ENCODE measurements at regions not wholly inside any gene's neighbourhood (a gene's known extent, or its start where the extent isn't known, plus 50 kb on each side); places are given as distances from the start of the nearest gene placed in this dataset.
"Not testable (repeated sequence)": the region's sequence is repeated elsewhere in the genome, so short reads cannot be mapped to it uniquely, and the experiment has no call there.

GRCh38 chr3:78253860-78254259, 1214.0 kb downstream of the ROBO2 start:
- H3K9me3 ChIP-seq (ENCODE audit: control insufficient read depth, low read length) = no peaks in the 10 kb centered on the region
- WGBS, 2 experiments = 95 to 100% methylated on average over 1 to 2 of the region's 3 CpGs
- H3K36me3 ChIP-seq (ENCODE audit: control insufficient read depth, insufficient read depth, low read length) = no peaks in the 10 kb centered on the region

DNA sequence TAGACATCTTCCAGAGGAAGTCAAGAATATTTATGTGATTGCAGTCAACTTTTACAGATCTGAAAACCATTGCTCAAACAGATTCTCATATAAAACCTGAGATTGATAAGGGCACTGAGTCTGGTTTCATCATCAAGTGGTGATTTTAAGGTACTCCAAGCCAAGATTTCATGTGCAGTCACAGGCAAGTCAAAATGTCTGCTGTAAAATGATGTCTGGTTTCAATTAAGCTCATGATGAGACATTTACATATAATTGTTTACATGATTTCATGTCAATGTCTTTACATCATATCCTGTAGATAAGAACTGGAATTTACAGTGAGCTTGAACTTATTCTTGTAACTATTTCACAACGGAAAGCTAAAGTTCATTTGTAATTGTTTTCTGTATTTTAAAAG, 1215.5 kb downstream of the ROBO2 start:
- Histone ChIP-seq H3K9me3 (ENCODE audit: control insufficient read depth, low read length) (no peaks in the 10 kb centered on the region), H3K27ac (ENCODE audit: insufficient read depth, low read depth, low read length, poor library complexity, severe bottlenecking) (no peak overlapping the region), H3K4me1 (ENCODE audit: control insufficient read depth, insufficient read depth, low read length) (no peaks in the 10 kb centered on the region), H3K27me3 (ENCODE audit: control insufficient read depth, insufficient read depth, low read length, poor library complexity, severe bottlenecking) (no peaks in the 10 kb centered on the region), H3K4me3 (ENCODE audit: insufficient read depth, low read depth, low read length) (no peak overlapping the region), H3K36me3 (ENCODE audit: control insufficient read depth, insufficient read depth, low read length) (no peaks in the 10 kb centered on the region)
- WGBS, 2 experiments = no CpG with 5 or more reads among the region's 1 CpG

More at GRCh38 chr3:78253860-78254259, 1214.0 kb downstream of the ROBO2 start:
- Histone ChIP-seq H3K4me3 (ENCODE audit: insufficient read depth, low read depth, low read length) (no peak overlapping the region), H3K27ac (ENCODE audit: insufficient read depth, low read depth, low read length, poor library complexity, severe bottlenecking) (no peak overlapping the region), H3K27me3 (ENCODE audit: control insufficient read depth, insufficient read depth, low read length, poor library complexity, severe bottlenecking) (no peaks in the 10 kb centered on the region), H3K4me1 (ENCODE audit: control insufficient read depth, insufficient read depth, low read length) (no peaks in the 10 kb centered on the region)

- Histone ChIP-seq H3K36me3 (ENCODE audit: control insufficient read depth, insufficient read depth, low read length) (no peaks in the 10 kb centered on the region), H3K4me3 (ENCODE audit: insufficient read depth, low read depth, low read length) (no peak overlapping the region), H3K4me1 (ENCODE audit: control insufficient read depth, insufficient read depth, low read length) (no peaks in the 10 kb centered on the region), H3K27me3 (ENCODE audit: control insufficient read depth, insufficient read depth, low read length, poor library complexity, severe bottlenecking) (no peaks in the 10 kb centered on the region), H3K9me3 (ENCODE audit: control insufficient read depth, low read length) (no peaks in the 10 kb centered on the region), H3K27ac (ENCODE audit: insufficient read depth, low read depth, low read length, poor library complexity, severe bottlenecking) (no peak overlapping the region)
- WGBS, 2 experiments = no CpG with 5 or more reads among the region's 1 CpG
Observed at GRCh38 chr3:78256123-78256522, 1216.2 kb downstream of the ROBO2 start.

DNA sequence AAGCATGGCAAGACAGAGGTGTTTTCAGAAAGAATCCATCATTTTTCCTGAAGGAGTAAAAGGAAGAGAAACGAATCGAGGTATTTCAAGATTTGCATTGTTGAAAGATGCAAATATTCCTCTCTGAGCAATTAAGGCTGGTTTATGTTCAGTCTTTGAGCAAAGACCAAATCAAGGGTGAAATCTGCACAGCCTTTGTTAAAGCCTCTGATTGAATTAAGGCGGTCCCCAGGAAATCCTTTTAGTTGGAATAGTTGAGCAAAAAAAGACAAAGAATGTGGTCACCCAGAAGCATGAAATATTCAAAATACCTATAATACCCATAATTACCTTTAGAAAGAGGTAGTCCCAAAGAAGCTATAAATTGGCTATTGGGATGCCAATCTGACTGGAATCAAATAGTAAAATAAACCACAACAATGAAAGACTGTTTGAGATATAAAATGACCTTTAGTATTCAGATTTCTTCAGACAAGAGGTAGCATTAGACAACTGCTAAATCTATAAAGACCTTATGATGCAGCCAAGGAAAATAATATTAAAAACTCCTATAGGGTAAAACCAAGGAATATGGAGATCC, 1218.1 kb downstream of the ROBO2 start:
- Histone ChIP-seq H3K4me3 (ENCODE audit: insufficient read depth, low read depth, low read length) (no peak overlapping the region), H3K4me1 (ENCODE audit: control insufficient read depth, insufficient read depth, low read length) (no peaks in the 10 kb centered on the region), H3K27ac (ENCODE audit: insufficient read depth, low read depth, low read length, poor library complexity, severe bottlenecking) (no peak overlapping the region), H3K27me3 (ENCODE audit: control insufficient read depth, insufficient read depth, low read length, poor library complexity, severe bottlenecking) (no peaks in the 10 kb centered on the region), H3K9me3 (ENCODE audit: control insufficient read depth, low read length) (no peaks in the 10 kb centered on the region), H3K36me3 (ENCODE audit: control insufficient read depth, insufficient read depth, low read length) (no peaks in the 10 kb centered on the region)
- 92 to 95% methylated on average over 3 of the region's 3 CpGs for WGBS, 2 experiments

GRCh38 chr3:78258798-78259197, 1218.9 kb downstream of the ROBO2 start:
- Histone ChIP-seq H3K36me3 (ENCODE audit: control insufficient read depth, insufficient read depth, low read length) (no peaks in the 10 kb centered on the region), H3K9me3 (ENCODE audit: control insufficient read depth, low read length) (no peaks in the 10 kb centered on the region), H3K27me3 (ENCODE audit: control insufficient read depth, insufficient read depth, low read length, poor library complexity, severe bottlenecking) (no peaks in the 10 kb centered on the region), H3K4me1 (ENCODE audit: control insufficient read depth, insufficient read depth, low read length) (no peaks in the 10 kb centered on the region), H3K4me3 (ENCODE audit: insufficient read depth, low read depth, low read length) (no peak overlapping the region), H3K27ac (ENCODE audit: insufficient read depth, low read depth, low read length, poor library complexity, severe bottlenecking) (no peak overlapping the region)

DNA sequence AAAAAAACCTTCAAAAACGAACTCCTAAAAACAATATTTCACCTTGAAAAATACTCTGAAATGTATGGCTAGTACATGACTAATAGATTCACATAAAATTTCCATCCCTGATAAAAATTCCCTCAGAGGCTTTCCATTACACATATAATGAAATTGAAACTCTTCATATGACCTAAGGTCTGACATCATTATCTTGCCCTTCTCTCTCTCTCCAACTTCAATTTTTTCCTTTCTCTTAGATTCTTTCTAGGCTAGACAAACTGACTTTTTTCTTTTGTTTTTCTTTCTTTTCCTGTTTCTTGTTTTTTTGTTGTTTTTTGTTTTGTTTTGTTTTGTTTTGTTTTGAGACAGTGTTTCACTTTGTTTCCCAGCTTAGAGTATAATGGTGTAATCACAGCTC, 1220.5 kb downstream of the ROBO2 start:
- Histone ChIP-seq H3K4me1 (ENCODE audit: control insufficient read depth, insufficient read depth, low read length) (no peaks in the 10 kb centered on the region), H3K36me3 (ENCODE audit: control insufficient read depth, insufficient read depth, low read length) (no peaks in the 10 kb centered on the region), H3K4me3 (ENCODE audit: insufficient read depth, low read depth, low read length) (no peak overlapping the region), H3K27me3 (ENCODE audit: control insufficient read depth, insufficient read depth, low read length, poor library complexity, severe bottlenecking) (no peaks in the 10 kb centered on the region), H3K9me3 (ENCODE audit: control insufficient read depth, low read length) (no peaks in the 10 kb centered on the region), H3K27ac (ENCODE audit: insufficient read depth, low read depth, low read length, poor library complexity, severe bottlenecking) (no peak overlapping the region)
- no CpG with 5 or more reads among the region's 1 CpG for WGBS, 2 experiments

GRCh38 chr3:78266550-78266949, 1226.7 kb downstream of the ROBO2 start:
- H3K36me3 ChIP-seq (ENCODE audit: control insufficient read depth, insufficient read depth, low read length); H3K27ac ChIP-seq (ENCODE audit: insufficient read depth, low read depth, low read length, poor library complexity, severe bottlenecking); H3K4me1 ChIP-seq (ENCODE audit: control insufficient read depth, insufficient read depth, low read length); H3K27me3 ChIP-seq (ENCODE audit: control insufficient read depth, insufficient read depth, low read length, poor library complexity, severe bottlenecking); H3K9me3 ChIP-seq (ENCODE audit: control insufficient read depth, low read length); H3K4me3 ChIP-seq (ENCODE audit: insufficient read depth, low read depth, low read length): not testable (repeated sequence)
- WGBS, 2 experiments = 89 to 92% methylated on average over 3 of the region's 3 CpGs

GRCh38 chr3:78267235-78267634, 1227.3 kb downstream of the ROBO2 start:
- H3K27ac ChIP-seq (ENCODE audit: insufficient read depth, low read depth, low read length, poor library complexity, severe bottlenecking) = no peak overlapping the region
- H3K27me3 ChIP-seq (ENCODE audit: control insufficient read depth, insufficient read depth, low read length, poor library complexity, severe bottlenecking) = no peaks in the 10 kb centered on the region
- no peaks in the 10 kb centered on the region for H3K4me1 ChIP-seq (ENCODE audit: control insufficient read depth, insufficient read depth, low read length)
- H3K4me3 ChIP-seq (ENCODE audit: insufficient read depth, low read depth, low read length) = no peak overlapping the region
- no peaks in the 10 kb centered on the region for H3K36me3 ChIP-seq (ENCODE audit: control insufficient read depth, insufficient read depth, low read length)
- H3K9me3 ChIP-seq (ENCODE audit: control insufficient read depth, low read length) = no peaks in the 10 kb centered on the region

- Histone ChIP-seq H3K27me3 (ENCODE audit: control insufficient read depth, insufficient read depth, low read length, poor library complexity, severe bottlenecking) (no peaks in the 10 kb centered on the region), H3K36me3 (ENCODE audit: control insufficient read depth, insufficient read depth, low read length) (no peaks in the 10 kb centered on the region), H3K9me3 (ENCODE audit: control insufficient read depth, low read length) (no peaks in the 10 kb centered on the region), H3K4me3 (ENCODE audit: insufficient read depth, low read depth, low read length) (no peak overlapping the region), H3K4me1 (ENCODE audit: control insufficient read depth, insufficient read depth, low read length) (no peaks in the 10 kb centered on the region), H3K27ac (ENCODE audit: insufficient read depth, low read depth, low read length, poor library complexity, severe bottlenecking) (no peak overlapping the region)
- 88 to 93% methylated on average over 2 of the region's 2 CpGs for WGBS, 2 experiments
Observed at GRCh38 chr3:78268087-78268486, 1228.2 kb downstream of the ROBO2 start.

DNA sequence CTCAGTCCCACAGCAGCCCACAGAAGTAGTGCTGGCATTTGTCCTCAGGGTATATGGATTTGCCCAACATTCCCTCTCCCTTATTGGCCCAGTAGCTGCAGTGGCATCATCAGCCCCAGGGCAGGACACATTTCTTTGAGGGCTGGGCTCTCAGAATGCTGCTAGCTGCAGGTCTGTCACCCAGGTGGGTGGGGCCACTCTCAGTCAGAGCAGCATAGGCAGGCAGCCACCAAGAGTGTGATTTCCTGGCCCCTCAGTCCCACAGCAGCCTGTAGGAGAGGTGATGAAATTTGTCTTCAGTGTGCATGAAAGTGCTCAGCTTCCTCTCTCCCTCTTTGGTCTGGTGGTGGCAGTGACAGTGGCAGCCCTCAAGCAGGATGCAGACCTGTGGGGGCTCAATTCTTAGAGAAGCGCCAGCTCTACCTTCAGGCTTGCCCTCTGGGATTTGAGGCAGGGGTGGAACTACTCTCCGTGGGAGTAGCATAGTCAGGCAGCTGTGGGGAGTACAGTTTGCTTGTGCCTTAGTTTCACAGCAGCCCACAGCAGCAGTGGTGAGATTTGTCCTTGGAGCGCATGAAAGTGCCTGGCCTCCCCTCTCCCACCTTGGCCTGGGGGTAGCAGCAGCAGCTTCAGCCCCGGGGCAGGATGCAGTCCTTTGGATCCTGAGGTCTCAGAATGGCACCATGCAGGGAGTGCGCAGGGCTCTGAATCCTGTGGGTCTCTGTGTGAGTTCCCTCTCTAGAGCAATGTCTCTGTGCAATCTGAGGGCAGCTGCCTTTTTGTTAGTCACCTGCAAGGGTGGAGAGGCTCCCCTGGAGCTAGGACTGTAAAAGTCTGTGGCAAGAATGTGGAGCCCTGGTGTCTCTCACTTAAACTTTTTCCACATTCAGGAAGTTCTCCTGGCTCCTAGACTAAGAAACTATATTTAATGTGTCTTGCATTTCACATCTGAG, 1229.1 kb downstream of the ROBO2 start:
- no peak overlapping the region for H3K4me3 ChIP-seq (ENCODE audit: insufficient read depth, low read depth, low read length)
- WGBS, 2 experiments = 65 to 67% methylated on average over 5 of the region's 5 CpGs
- no peaks in the 10 kb centered on the region for H3K9me3 ChIP-seq (ENCODE audit: control insufficient read depth, low read length)
- H3K36me3 ChIP-seq (ENCODE audit: control insufficient read depth, insufficient read depth, low read length) = no peaks in the 10 kb centered on the region
- H3K27ac ChIP-seq (ENCODE audit: insufficient read depth, low read depth, low read length, poor library complexity, severe bottlenecking) = no peak overlapping the region
- no peaks in the 10 kb centered on the region for H3K4me1 ChIP-seq (ENCODE audit: control insufficient read depth, insufficient read depth, low read length)
- H3K27me3 ChIP-seq (ENCODE audit: control insufficient read depth, insufficient read depth, low read length, poor library complexity, severe bottlenecking) = no peaks in the 10 kb centered on the region

All from ectodermal cell (in vitro differentiated cells).